ENCODE measurements at regions not wholly inside any gene's neighbourhood (a gene's known extent, or its start where the extent isn't known, plus 50 kb on each side); places are given as distances from the start of the nearest gene placed in this dataset.

GRCh38 chr1:221521686-221522085 is 220.2 kb downstream of the DUSP10 start:
- DNase-seq: no peak
- Histone ChIP-seq H4K20me1 (ENCODE audit: low read length) (no peaks in the 10 kb centered on the region), H3K79me2 (ENCODE audit: low read length) (no peaks in the 10 kb centered on the region), H3K27ac (ENCODE audit: low read length) (no peak overlapping the region), H3K9me3 (ENCODE audit: low read length) (no peaks in the 10 kb centered on the region), H3K27me3 (ENCODE audit: low read length) (no peaks in the 10 kb centered on the region), H3K9me2 (replicated peaks; ENCODE audit: low read length) (0 out of 2 replicates have a peak, but pooled peaks cover 2% of the 10 kb centered on the region), H3K4me2 (ENCODE audit: low read length) (no peak overlapping the region), H3K36me3 (ENCODE audit: low read depth, low read length) (no peaks in the 10 kb centered on the region), H3K4me1 (ENCODE audit: insufficient read depth, low read length) (no peaks in the 10 kb centered on the region), H3K4me3 (ENCODE audit: low read length) (no peak overlapping the region), H2AFZ (ENCODE audit: low read length) (no peak overlapping the region), H3K9ac (ENCODE audit: low read length) (no peak overlapping the region), H3F3A (ENCODE audit: low read length, unreplicated experiment) (no peaks in the 10 kb centered on the region)
- intact Hi-C loops (cut with micrococcal nuclease): no loop called here
- CTCF ChIA-PET: no interaction called here
- no TSS peak for BruUV-seq (replicated peaks)
- POLR2A ChIA-PET (ENCODE audit: unreplicated experiment): no interaction called here
- TF ChIP-seq EZH2phosphoT487 (IDR thresholded peaks at IDR 0.05; ENCODE audit: borderline replicate concordance, low read length) (no peak), EZH2 (IDR thresholded peaks at IDR 0.05; ENCODE audit: low read length, unreplicated experiment) (no peak), CTCF (conservative IDR thresholded peaks at IDR 0.05; ENCODE audit: low read depth, low read length) (no peak)
- ATAC-seq: no peak

- Histone ChIP-seq H3K4me3 (ENCODE audit: low read length) (no peak overlapping the region), H2AFZ (ENCODE audit: low read length) (no peak overlapping the region), H3K9me3 (ENCODE audit: low read length) (no peaks in the 10 kb centered on the region), H3K4me2 (ENCODE audit: low read length) (no peak overlapping the region), H3K27ac (ENCODE audit: low read length) (no peak overlapping the region), H3K9me2 (replicated peaks; ENCODE audit: low read length) (no peaks in the 10 kb centered on the region), H4K20me1 (ENCODE audit: low read length) (no peaks in the 10 kb centered on the region), H3K4me1 (ENCODE audit: insufficient read depth, low read length) (no peaks in the 10 kb centered on the region), H3K9ac (ENCODE audit: low read length) (no peak overlapping the region), H3K36me3 (ENCODE audit: low read depth, low read length) (no peaks in the 10 kb centered on the region), H3F3A (ENCODE audit: low read length, unreplicated experiment) (no peaks in the 10 kb centered on the region), H3K27me3 (ENCODE audit: low read length) (no peaks in the 10 kb centered on the region), H3K79me2 (ENCODE audit: low read length) (no peaks in the 10 kb centered on the region)
- intact Hi-C loops (cut with micrococcal nuclease): no loop called here
- ATAC-seq (no peak), DNase-seq (no peak)
- POLR2A ChIA-PET (ENCODE audit: unreplicated experiment): no interaction called here
- no TSS peak for BruUV-seq (replicated peaks)
- CTCF ChIA-PET: no interaction called here
- TF ChIP-seq EZH2 (IDR thresholded peaks at IDR 0.05; ENCODE audit: low read length, unreplicated experiment) (no peak), CTCF (conservative IDR thresholded peaks at IDR 0.05; ENCODE audit: low read depth, low read length) (no peak), EZH2phosphoT487 (IDR thresholded peaks at IDR 0.05; ENCODE audit: borderline replicate concordance, low read length) (no peak)
Observed at GRCh38 chr1:221522529-221522940, 219.4 kb downstream of the DUSP10 start.

DNA sequence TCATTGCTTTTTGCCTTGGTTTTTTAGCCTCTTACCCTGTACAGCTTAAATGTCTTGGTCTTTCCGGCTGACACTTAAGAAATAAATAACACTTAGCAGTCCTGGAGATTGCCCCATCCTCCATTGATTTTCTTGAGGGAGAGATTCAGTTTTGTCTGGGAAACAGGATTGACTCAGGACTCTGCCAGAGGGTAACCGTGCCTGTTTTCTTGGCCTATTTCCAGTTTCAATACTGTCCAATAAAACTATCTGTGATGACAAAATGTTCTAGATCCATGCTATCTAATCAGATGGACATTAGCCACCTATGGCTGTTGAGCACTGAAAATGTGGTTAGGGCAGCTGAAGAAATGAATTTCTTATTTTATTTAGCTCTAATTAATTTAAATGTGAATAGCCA is 216.1 kb downstream of the DUSP10 start:
- no peak for TF ChIP-seq EZH2phosphoT487 (IDR thresholded peaks at IDR 0.05; ENCODE audit: borderline replicate concordance, low read length)
- no peak for TF ChIP-seq EZH2 (IDR thresholded peaks at IDR 0.05; ENCODE audit: low read length, unreplicated experiment)
- no peak for TF ChIP-seq CTCF (conservative IDR thresholded peaks at IDR 0.05; ENCODE audit: low read depth, low read length)
- Histone ChIP-seq H3K9me3 (ENCODE audit: low read length) (no peaks in the 10 kb centered on the region), H3K36me3 (ENCODE audit: low read depth, low read length) (no peaks in the 10 kb centered on the region), H3K9ac (ENCODE audit: low read length) (no peak overlapping the region), H3K4me2 (ENCODE audit: low read length) (no peak overlapping the region), H3K4me3 (ENCODE audit: low read length) (no peak overlapping the region), H2AFZ (ENCODE audit: low read length) (no peak overlapping the region), H3K27ac (ENCODE audit: low read length) (no peak overlapping the region), H3K27me3 (ENCODE audit: low read length) (no peaks in the 10 kb centered on the region), H4K20me1 (ENCODE audit: low read length) (no peaks in the 10 kb centered on the region), H3K9me2 (replicated peaks; ENCODE audit: low read length) (no peaks in the 10 kb centered on the region), H3K79me2 (ENCODE audit: low read length) (no peaks in the 10 kb centered on the region), H3K4me1 (ENCODE audit: insufficient read depth, low read length) (no peaks in the 10 kb centered on the region), H3F3A (ENCODE audit: low read length, unreplicated experiment) (no peaks in the 10 kb centered on the region)
- CTCF ChIA-PET: no interaction called here
- DNase-seq (no peak), ATAC-seq (no peak)
- BruUV-seq (replicated peaks): no TSS peak
- intact Hi-C loops (cut with micrococcal nuclease): no loop called here
- POLR2A ChIA-PET (ENCODE audit: unreplicated experiment): no interaction called here

Data from PC-3 (cell line).